ENCODE measurements at regions not wholly inside any gene's neighbourhood (a gene's known extent, or its start where the extent isn't known, plus 50 kb on each side); places are given as distances from the start of the nearest gene placed in this dataset.
"Not testable (repeated sequence)": the region's sequence is repeated elsewhere in the genome, so short reads cannot be mapped to it uniquely, and the experiment has no call there.

GRCh38 chr2:179322289-179322688, 57.7 kb upstream of the SESTD1 start:
- Histone ChIP-seq H3K9me3 (ENCODE audit: control insufficient read depth in 4 of 4, insufficient read depth in 3 of 4, low read length in 3 of 4) (no peaks in the 10 kb centered on the region), H3K36me3 (ENCODE audit: control insufficient read depth in 4 of 4, insufficient read depth in 4 of 4, low read length in 4 of 4) (no peaks in the 10 kb centered on the region), H3K4me3 (no peak overlapping the region), H3K9ac (ENCODE audit: insufficient read depth in 1 of 2, low read length in 2 of 2) (no peak overlapping the region), H3K4me1 (ENCODE audit: control insufficient read depth in 5 of 5, insufficient read depth in 5 of 5, low read length in 5 of 5) (no peaks in the 10 kb centered on the region), H3K27me3 (ENCODE audit: control insufficient read depth in 3 of 3, insufficient read depth in 3 of 3, low read length in 2 of 3) (peaks cover 0 to 2% (median 0%) of the 10 kb centered on the region in 3 donors), H3K27ac (ENCODE audit: low read depth in 1 of 2, low read length in 1 of 2) (no peak overlapping the region)
- 82 to 87% methylated on average over 5 of the region's 5 CpGs for WGBS, 2 donors
- ATAC-seq (ENCODE audit: insufficient read depth, low FRiP score), result no peak
- no peak for DNase-seq
- TF ChIP-seq, protein P1, sequence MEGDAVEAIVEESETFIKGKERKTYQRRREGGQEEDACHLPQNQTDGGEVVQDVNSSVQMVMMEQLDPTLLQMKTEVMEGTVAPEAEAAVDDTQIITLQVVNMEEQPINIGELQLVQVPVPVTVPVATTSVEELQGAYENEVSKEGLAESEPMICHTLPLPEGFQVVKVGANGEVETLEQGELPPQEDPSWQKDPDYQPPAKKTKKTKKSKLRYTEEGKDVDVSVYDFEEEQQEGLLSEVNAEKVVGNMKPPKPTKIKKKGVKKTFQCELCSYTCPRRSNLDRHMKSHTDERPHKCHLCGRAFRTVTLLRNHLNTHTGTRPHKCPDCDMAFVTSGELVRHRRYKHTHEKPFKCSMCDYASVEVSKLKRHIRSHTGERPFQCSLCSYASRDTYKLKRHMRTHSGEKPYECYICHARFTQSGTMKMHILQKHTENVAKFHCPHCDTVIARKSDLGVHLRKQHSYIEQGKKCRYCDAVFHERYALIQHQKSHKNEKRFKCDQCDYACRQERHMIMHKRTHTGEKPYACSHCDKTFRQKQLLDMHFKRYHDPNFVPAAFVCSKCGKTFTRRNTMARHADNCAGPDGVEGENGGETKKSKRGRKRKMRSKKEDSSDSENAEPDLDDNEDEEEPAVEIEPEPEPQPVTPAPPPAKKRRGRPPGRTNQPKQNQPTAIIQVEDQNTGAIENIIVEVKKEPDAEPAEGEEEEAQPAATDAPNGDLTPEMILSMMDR (IDR thresholded peaks at IDR 0.05; ENCODE audit: control extremely low read depth, extremely low read depth), result no peak

DNA sequence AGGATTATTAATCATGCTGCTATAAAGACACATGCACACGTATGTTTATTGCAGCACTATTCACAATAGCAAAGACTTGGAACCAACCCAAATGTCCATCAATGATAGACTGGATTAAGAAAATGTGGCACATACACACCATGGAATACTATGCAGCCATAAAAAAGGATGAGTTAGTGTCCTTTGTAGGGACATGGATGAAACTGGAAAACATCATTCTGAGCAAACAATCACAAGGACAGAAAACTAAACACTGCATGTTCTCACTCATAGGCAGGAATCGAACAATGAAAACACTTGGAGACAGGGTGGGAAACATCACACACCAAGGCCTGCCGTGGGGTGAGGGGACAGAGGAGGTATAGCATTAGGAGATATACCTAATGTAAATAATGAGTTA, 56.4 kb upstream of the SESTD1 start:
- 88 to 93% methylated on average over 3 of the region's 3 CpGs for WGBS, 2 donors
- H3K9ac ChIP-seq (ENCODE audit: insufficient read depth in 1 of 2, low read length in 2 of 2), result not testable (repeated sequence)

DNA sequence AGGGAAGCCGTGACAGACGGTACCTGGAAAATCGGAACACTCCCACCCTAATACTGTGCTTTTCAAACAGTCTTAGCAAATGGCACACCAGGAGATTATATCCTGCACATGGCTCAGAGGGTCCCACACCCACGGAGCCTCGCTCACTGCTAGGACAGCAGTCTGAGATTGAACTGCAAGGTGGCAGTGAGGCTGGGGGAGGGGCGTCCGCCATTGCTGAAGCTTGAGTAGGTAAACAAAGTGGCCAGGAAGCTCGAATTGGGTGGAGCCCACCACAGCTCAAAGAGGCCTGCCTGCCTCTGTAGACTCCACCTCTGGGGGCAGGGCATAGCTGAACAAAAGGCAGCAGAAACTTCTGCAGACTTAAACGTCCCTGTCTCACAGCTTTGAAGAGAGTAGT, 50.1 kb upstream of the SESTD1 start:
- H3K4me3 ChIP-seq; DNase-seq; ATAC-seq (ENCODE audit: insufficient read depth, low FRiP score); H3K27me3 ChIP-seq (ENCODE audit: control insufficient read depth in 3 of 3, insufficient read depth in 3 of 3, low read length in 2 of 3); H3K36me3 ChIP-seq (ENCODE audit: control insufficient read depth in 4 of 4, insufficient read depth in 4 of 4, low read length in 4 of 4); H3K27ac ChIP-seq (ENCODE audit: low read depth in 1 of 2, low read length in 1 of 2); H3K9me3 ChIP-seq (ENCODE audit: control insufficient read depth in 4 of 4, insufficient read depth in 3 of 4, low read length in 3 of 4); H3K9ac ChIP-seq (ENCODE audit: insufficient read depth in 1 of 2, low read length in 2 of 2): not testable (repeated sequence)
- 84% methylated on average over 9 of the region's 9 CpGs for WGBS, 2 donors
- peaks cover 0 to 14% (median 0%) of the 10 kb centered on the region in 5 donors for H3K4me1 ChIP-seq (ENCODE audit: control insufficient read depth in 5 of 5, insufficient read depth in 5 of 5, low read length in 5 of 5)

More for the DNA sequence above, 56.4 kb upstream of the SESTD1 start:
- H3K36me3 ChIP-seq (ENCODE audit: control insufficient read depth in 4 of 4, insufficient read depth in 4 of 4, low read length in 4 of 4); ATAC-seq (ENCODE audit: insufficient read depth, low FRiP score); H3K4me1 ChIP-seq (ENCODE audit: control insufficient read depth in 5 of 5, insufficient read depth in 5 of 5, low read length in 5 of 5); DNase-seq; H3K27ac ChIP-seq (ENCODE audit: low read depth in 1 of 2, low read length in 1 of 2); H3K4me3 ChIP-seq; H3K9me3 ChIP-seq (ENCODE audit: control insufficient read depth in 4 of 4, insufficient read depth in 3 of 4, low read length in 3 of 4); H3K27me3 ChIP-seq (ENCODE audit: control insufficient read depth in 3 of 3, insufficient read depth in 3 of 3, low read length in 2 of 3): not testable (repeated sequence)
